ENCODE measurements at regions not wholly inside any gene's neighbourhood (a gene's known extent, or its start where the extent isn't known, plus 50 kb on each side); places are given as distances from the start of the nearest gene placed in this dataset.

- Histone ChIP-seq H3K4me3 (ENCODE audit: low read length) (no peak overlapping the region), H3K27me3 (replicated peaks; ENCODE audit: insufficient read depth, low read length) (no peaks in the 10 kb centered on the region), H3K9me3 (replicated peaks; ENCODE audit: insufficient read depth, low read length) (no peaks in the 10 kb centered on the region), H3K9ac (ENCODE audit: low read length) (no peak overlapping the region), H4K20me1 (ENCODE audit: insufficient read depth, low read length) (no peaks in the 10 kb centered on the region), H3K4me1 (ENCODE audit: low read length) (no peaks in the 10 kb centered on the region), H3K9me2 (replicated peaks; ENCODE audit: insufficient read depth, low read length) (no peaks in the 10 kb centered on the region), H3K27ac (ENCODE audit: low read length) (no peak overlapping the region), H3K36me3 (replicated peaks; ENCODE audit: insufficient read depth, low read length) (no peaks in the 10 kb centered on the region), H3K79me2 (ENCODE audit: low read length) (no peaks in the 10 kb centered on the region), H3F3A (ENCODE audit: insufficient read depth, low read length) (no peaks in the 10 kb centered on the region), H3K4me2 (ENCODE audit: low read depth, low read length) (no peak overlapping the region), H2AFZ (ENCODE audit: low read length) (no peak overlapping the region)
- no peak for TF ChIP-seq CTCF (IDR thresholded peaks at IDR 0.05; ENCODE audit: low read length)
- TF ChIP-seq EZH2 (optimal IDR thresholded peaks at IDR 0.05; ENCODE audit: low read depth, low read length): no peak
- TF ChIP-seq EZH2phosphoT487 (IDR thresholded peaks at IDR 0.05; ENCODE audit: low read length): no peak
- DNase-seq: no peak
These were observed 58.1 kb upstream of the MYCBP2 start for GRCh38 chr13:77384999-77385398.

GRCh38 chr13:77383097-77383496 lies 56.2 kb upstream of the MYCBP2 start:
- H3K9ac ChIP-seq (ENCODE audit: low read length): no peak overlapping the region
- TF ChIP-seq CTCF (IDR thresholded peaks at IDR 0.05; ENCODE audit: low read length) (no peak), EZH2 (optimal IDR thresholded peaks at IDR 0.05; ENCODE audit: low read depth, low read length) (no peak), EZH2phosphoT487 (IDR thresholded peaks at IDR 0.05; ENCODE audit: low read length) (no peak)
- H3K4me1 ChIP-seq (ENCODE audit: low read length): no peaks in the 10 kb centered on the region
- no peaks in the 10 kb centered on the region for H3F3A ChIP-seq (ENCODE audit: insufficient read depth, low read length)
- H2AFZ ChIP-seq (ENCODE audit: low read length): no peak overlapping the region
- no peaks in the 10 kb centered on the region for H3K9me2 ChIP-seq (replicated peaks; ENCODE audit: insufficient read depth, low read length)
- H3K27ac ChIP-seq (ENCODE audit: low read length): no peak overlapping the region
- H3K36me3 ChIP-seq (replicated peaks; ENCODE audit: insufficient read depth, low read length): no peaks in the 10 kb centered on the region
- H3K4me2 ChIP-seq (ENCODE audit: low read depth, low read length): no peak overlapping the region
- no peak for DNase-seq
- H3K79me2 ChIP-seq (ENCODE audit: low read length): no peaks in the 10 kb centered on the region
- no peaks in the 10 kb centered on the region for H3K27me3 ChIP-seq (replicated peaks; ENCODE audit: insufficient read depth, low read length)
- no peaks in the 10 kb centered on the region for H3K9me3 ChIP-seq (replicated peaks; ENCODE audit: insufficient read depth, low read length)
- H4K20me1 ChIP-seq (ENCODE audit: insufficient read depth, low read length): no peaks in the 10 kb centered on the region
- no peak overlapping the region for H3K4me3 ChIP-seq (ENCODE audit: low read length)

- Histone ChIP-seq H3K4me2 (ENCODE audit: low read depth, low read length) (no peak overlapping the region), H3K79me2 (ENCODE audit: low read length) (no peaks in the 10 kb centered on the region), H3K27me3 (replicated peaks; ENCODE audit: insufficient read depth, low read length) (no peaks in the 10 kb centered on the region), H3K9me2 (replicated peaks; ENCODE audit: insufficient read depth, low read length) (no peaks in the 10 kb centered on the region), H3K4me1 (ENCODE audit: low read length) (no peaks in the 10 kb centered on the region), H3K4me3 (ENCODE audit: low read length) (no peak overlapping the region), H4K20me1 (ENCODE audit: insufficient read depth, low read length) (no peaks in the 10 kb centered on the region), H3K36me3 (replicated peaks; ENCODE audit: insufficient read depth, low read length) (no peaks in the 10 kb centered on the region), H3K27ac (ENCODE audit: low read length) (no peak overlapping the region), H2AFZ (ENCODE audit: low read length) (no peak overlapping the region), H3F3A (ENCODE audit: insufficient read depth, low read length) (no peaks in the 10 kb centered on the region), H3K9me3 (replicated peaks; ENCODE audit: insufficient read depth, low read length) (no peaks in the 10 kb centered on the region), H3K9ac (ENCODE audit: low read length) (no peak overlapping the region)
- DNase-seq: no peak
- no peak for TF ChIP-seq CTCF (IDR thresholded peaks at IDR 0.05; ENCODE audit: low read length)
- no peak for TF ChIP-seq EZH2phosphoT487 (IDR thresholded peaks at IDR 0.05; ENCODE audit: low read length)
- no peak for TF ChIP-seq EZH2 (optimal IDR thresholded peaks at IDR 0.05; ENCODE audit: low read depth, low read length)
These were observed 54.2 kb upstream of the MYCBP2 start for GRCh38 chr13:77381059-77381458.
